ENCODE measurements at regions not wholly inside any gene's neighbourhood (a gene's known extent, or its start where the extent isn't known, plus 50 kb on each side); places are given as distances from the start of the nearest gene placed in this dataset.

DNA sequence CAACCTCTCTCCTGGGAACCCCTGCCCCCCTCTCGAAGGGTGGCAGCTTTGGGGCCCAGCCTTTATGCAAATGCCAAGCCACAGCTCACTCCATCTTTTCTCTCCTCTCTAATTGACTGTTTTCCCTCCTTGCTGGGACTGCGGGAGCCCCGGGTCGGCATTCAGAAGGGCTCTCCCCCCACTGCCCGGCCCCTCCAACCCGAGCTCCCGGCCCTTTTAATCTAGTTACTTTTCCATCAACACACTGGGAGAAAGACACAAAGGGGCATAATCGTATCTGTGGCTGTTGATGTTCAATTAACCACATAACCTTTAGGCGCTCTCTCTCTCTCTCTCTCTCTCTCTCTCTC lies 95.4 kb downstream of the INHBB start:
- ATAC-seq = no peak
- Histone ChIP-seq H3K27me3 (replicated peaks in 1 of 2; ENCODE audit: control insufficient read depth in 2 of 2, insufficient read depth in 2 of 2, low read length in 1 of 2) (peaks cover 12 to 14% of the 10 kb centered on the region in 2 experiments), H3K36me3 (ENCODE audit: control insufficient read depth in 2 of 2, insufficient read depth in 2 of 2, low read length in 1 of 2) (no peaks in the 10 kb centered on the region), H3K79me2 (ENCODE audit: control insufficient read depth, insufficient read depth, low read length) (no peaks in the 10 kb centered on the region), H2AFZ (ENCODE audit: control insufficient read depth, low read depth, low read length) (no peak overlapping the region), H4K20me1 (ENCODE audit: control insufficient read depth, insufficient read depth) (no peaks in the 10 kb centered on the region), H3K4me3 (no peak overlapping the region), H3K9me3 (replicated peaks; ENCODE audit: control insufficient read depth, insufficient read depth, low read length) (no peaks in the 10 kb centered on the region; the same call in 2 of the 3 replicates), H3K27ac (ENCODE audit: control insufficient read depth, insufficient read depth) (no peak overlapping the region), H3K4me2 (ENCODE audit: control insufficient read depth, insufficient read depth) (no peak overlapping the region), H3K4me1 (ENCODE audit: control insufficient read depth, insufficient read depth, low read length) (no peaks in the 10 kb centered on the region), H3K9ac (ENCODE audit: control insufficient read depth, insufficient read depth, low read length) (no peak overlapping the region)
- CTCF ChIA-PET = no interaction called here
- POLR2A ChIA-PET = no interaction called here
- RAD21 ChIA-PET (ENCODE audit: unreplicated experiment) = no interaction called here
- intact Hi-C loops (cut with micrococcal nuclease; ENCODE audit: unreplicated experiment) (no loop called here), in situ Hi-C loops (cut with MboI) (no loop called here)
- BruUV-seq (replicated peaks) = no TSS peak
- no peak for DNase-seq (ENCODE audit: low read depth, low spot score)
- FAIRE-seq = no peak
- WGBS (ENCODE audit: insufficient coverage, insufficient replicate concordance, low lambda C conversion rate, missing lambda C conversion rate) = 11% methylated on average over 8 of the region's 9 CpGs
- SMC1A ChIA-PET (ENCODE audit: uncharacterized antibody, unreplicated experiment) = no interaction called here
- TF ChIP-seq CREM (IDR thresholded peaks at IDR 0.05; ENCODE audit: low read depth) (no peak), EGR1 (IDR thresholded peaks at IDR 0.05; ENCODE audit: borderline replicate concordance in 1 of 2, low read depth in 2 of 2, low read length in 2 of 2) (no peak), PRDM15 (CRISPR knock-in tag; IDR thresholded peaks at IDR 0.05) (no peak), ZNF274 (IDR thresholded peaks at IDR 0.05; ENCODE audit: insufficient read depth, insufficient read length) (no peak), ZNF592 (IDR thresholded peaks at IDR 0.05) (no peak), MLLT1 (IDR thresholded peaks at IDR 0.05) (no peak), ZBTB33 (IDR thresholded peaks at IDR 0.05) (no peak), ESRRA (IDR thresholded peaks at IDR 0.05; ENCODE audit: low read length) (no peak)
- TF ChIP-seq, protein P1, sequence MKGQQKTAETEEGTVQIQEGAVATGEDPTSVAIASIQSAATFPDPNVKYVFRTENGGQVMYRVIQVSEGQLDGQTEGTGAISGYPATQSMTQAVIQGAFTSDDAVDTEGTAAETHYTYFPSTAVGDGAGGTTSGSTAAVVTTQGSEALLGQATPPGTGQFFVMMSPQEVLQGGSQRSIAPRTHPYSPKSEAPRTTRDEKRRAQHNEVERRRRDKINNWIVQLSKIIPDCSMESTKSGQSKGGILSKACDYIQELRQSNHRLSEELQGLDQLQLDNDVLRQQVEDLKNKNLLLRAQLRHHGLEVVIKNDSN (IDR thresholded peaks at IDR 0.05; ENCODE audit: borderline replicate concordance, extremely low read length, insufficient read depth, low read depth, low read length) = no peak

Data from GM12878 (cell line).